ENCODE measurements at regions not wholly inside any gene's neighbourhood (a gene's known extent, or its start where the extent isn't known, plus 50 kb on each side); places are given as distances from the start of the nearest gene placed in this dataset.

GRCh38 chr3:154943981-154944380, 136.1 kb upstream of the MME start:
- TF ChIP-seq CTCF (IDR thresholded peaks at IDR 0.05; ENCODE audit: low read depth, low read length) = no peak
- no peak for TF ChIP-seq EZH2phosphoT487 (IDR thresholded peaks at IDR 0.05; ENCODE audit: low read depth)
